ENCODE measurements at regions not wholly inside any gene's neighbourhood (a gene's known extent, or its start where the extent isn't known, plus 50 kb on each side); places are given as distances from the start of the nearest gene placed in this dataset.

DNA sequence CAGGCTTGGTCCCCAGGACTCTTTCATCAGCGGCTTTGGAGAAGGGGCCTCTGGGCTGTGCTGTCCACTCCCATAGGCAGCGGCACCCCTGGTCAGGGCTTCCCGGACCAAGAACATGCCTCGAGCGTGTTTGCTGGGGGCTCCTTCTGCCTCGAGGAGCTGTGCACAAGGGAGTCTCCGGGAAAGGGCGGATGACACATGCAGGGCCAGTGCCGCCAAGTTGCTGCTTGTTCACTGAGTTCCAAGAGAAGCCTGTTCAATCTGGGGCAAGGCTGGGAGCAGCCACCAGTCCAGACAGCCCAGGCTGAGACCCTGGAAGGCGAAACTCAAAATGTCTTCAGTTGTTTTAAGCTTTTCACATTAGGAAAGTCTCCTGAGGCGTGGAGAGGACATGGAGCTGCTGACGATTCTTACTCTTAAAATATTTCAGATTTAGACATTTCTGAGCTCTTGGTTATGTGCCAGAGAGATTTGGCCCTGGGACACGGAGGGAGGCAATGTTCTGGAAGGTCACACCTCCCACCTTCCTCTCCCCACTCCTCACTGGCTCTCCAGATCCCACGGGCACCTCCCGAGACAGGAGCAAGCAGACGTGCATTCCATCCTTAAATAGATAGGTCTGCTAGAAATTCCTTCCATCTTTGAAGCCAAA is 84.5 kb upstream of the ZNF469 start:
- H3K27me3 ChIP-seq = no peaks in the 10 kb centered on the region
- H3K9me3 ChIP-seq = no peaks in the 10 kb centered on the region
- no peak overlapping the region for H3K4me3 ChIP-seq (ENCODE audit: low read depth in 1 of 2, low read length in 1 of 2)
- H3K4me1 ChIP-seq (ENCODE audit: control insufficient read depth in 1 of 2, insufficient read depth in 1 of 2, low read depth in 1 of 2, low read length in 1 of 2) = no peaks in the 10 kb centered on the region
- no peak overlapping the region for H3K27ac ChIP-seq
- TF ChIP-seq, protein P1, sequence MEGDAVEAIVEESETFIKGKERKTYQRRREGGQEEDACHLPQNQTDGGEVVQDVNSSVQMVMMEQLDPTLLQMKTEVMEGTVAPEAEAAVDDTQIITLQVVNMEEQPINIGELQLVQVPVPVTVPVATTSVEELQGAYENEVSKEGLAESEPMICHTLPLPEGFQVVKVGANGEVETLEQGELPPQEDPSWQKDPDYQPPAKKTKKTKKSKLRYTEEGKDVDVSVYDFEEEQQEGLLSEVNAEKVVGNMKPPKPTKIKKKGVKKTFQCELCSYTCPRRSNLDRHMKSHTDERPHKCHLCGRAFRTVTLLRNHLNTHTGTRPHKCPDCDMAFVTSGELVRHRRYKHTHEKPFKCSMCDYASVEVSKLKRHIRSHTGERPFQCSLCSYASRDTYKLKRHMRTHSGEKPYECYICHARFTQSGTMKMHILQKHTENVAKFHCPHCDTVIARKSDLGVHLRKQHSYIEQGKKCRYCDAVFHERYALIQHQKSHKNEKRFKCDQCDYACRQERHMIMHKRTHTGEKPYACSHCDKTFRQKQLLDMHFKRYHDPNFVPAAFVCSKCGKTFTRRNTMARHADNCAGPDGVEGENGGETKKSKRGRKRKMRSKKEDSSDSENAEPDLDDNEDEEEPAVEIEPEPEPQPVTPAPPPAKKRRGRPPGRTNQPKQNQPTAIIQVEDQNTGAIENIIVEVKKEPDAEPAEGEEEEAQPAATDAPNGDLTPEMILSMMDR (IDR thresholded peaks at IDR 0.05) = no peak
- no peaks in the 10 kb centered on the region for H3K36me3 ChIP-seq

DNA sequence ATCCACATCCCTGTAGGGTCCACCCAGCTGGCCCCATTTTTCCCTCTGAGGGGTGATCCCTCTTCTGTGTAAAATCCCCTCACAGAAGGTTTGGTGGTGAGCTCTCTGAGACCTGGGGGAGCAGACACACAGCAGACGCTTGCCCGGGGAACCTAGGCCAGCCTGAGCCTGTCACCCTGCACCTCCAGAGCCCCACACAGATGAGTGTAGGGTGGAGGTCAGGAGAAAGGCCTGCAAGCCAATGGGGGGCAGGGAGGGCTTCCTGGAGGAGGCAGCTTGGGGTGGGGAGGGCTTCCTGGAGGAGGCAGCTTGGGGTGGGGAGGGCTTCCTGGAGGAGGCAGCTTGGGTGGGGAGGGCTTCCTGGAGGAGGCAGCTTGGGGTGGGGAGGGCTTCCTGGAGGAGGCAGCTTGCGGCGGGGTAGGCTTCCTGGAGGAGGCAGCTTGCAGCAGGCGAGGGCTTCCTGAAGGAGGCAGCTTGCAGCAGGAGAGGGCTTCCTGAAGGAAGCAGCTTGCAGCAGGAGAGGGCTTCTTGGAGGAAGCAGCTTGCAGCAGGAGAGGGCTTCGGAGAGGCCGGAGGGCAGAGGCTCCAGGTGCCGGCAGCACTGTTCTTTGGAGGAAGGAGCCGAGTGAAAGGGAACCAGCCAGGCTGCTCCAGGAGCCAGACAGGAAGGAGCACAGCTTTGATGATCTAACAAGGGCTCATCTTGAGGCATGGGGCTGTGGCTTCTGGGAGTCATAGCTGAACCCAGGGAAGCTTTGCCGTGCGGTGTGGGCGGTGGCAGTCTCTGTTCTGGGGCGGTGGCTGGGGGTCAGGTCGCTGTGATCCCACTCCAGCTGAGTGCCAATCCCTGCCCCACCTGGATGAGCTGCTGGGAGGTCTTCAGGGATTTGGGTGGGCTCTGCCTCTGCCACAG is 83.7 kb upstream of the ZNF469 start:
- Histone ChIP-seq H3K4me3 (ENCODE audit: low read depth in 1 of 2, low read length in 1 of 2) (no peak overlapping the region), H3K27me3 (no peaks in the 10 kb centered on the region), H3K9me3 (no peaks in the 10 kb centered on the region), H3K36me3 (no peaks in the 10 kb centered on the region), H3K4me1 (ENCODE audit: control insufficient read depth in 1 of 2, insufficient read depth in 1 of 2, low read depth in 1 of 2, low read length in 1 of 2) (no peaks in the 10 kb centered on the region), H3K27ac (no peak overlapping the region)
- TF ChIP-seq, protein P1 (IDR thresholded peaks at IDR 0.05) = no peak

- Histone ChIP-seq H3K4me3 (ENCODE audit: low read depth in 1 of 2, low read length in 1 of 2) (no peak overlapping the region), H3K27me3 (no peaks in the 10 kb centered on the region), H3K4me1 (ENCODE audit: control insufficient read depth in 1 of 2, insufficient read depth in 1 of 2, low read depth in 1 of 2, low read length in 1 of 2) (no peaks in the 10 kb centered on the region), H3K9me3 (no peaks in the 10 kb centered on the region), H3K27ac (no peak overlapping the region), H3K36me3 (no peaks in the 10 kb centered on the region)
- TF ChIP-seq, protein P1 (IDR thresholded peaks at IDR 0.05) = no peak
Measured at GRCh38 chr16:88299751-88300462, 82.9 kb upstream of the ZNF469 start.

- TF ChIP-seq, protein P1 (IDR thresholded peaks at IDR 0.05) = no peak
- H3K36me3 ChIP-seq = no peaks in the 10 kb centered on the region
- H3K27me3 ChIP-seq = no peaks in the 10 kb centered on the region
- H3K4me3 ChIP-seq (ENCODE audit: low read depth in 1 of 2, low read length in 1 of 2) = no peak overlapping the region
- H3K9me3 ChIP-seq = no peaks in the 10 kb centered on the region
- H3K4me1 ChIP-seq (ENCODE audit: control insufficient read depth in 1 of 2, insufficient read depth in 1 of 2, low read depth in 1 of 2, low read length in 1 of 2) = no peaks in the 10 kb centered on the region
- H3K27ac ChIP-seq = no peak overlapping the region
Measured at GRCh38 chr16:88300463-88300835, 82.3 kb upstream of the ZNF469 start.

DNA sequence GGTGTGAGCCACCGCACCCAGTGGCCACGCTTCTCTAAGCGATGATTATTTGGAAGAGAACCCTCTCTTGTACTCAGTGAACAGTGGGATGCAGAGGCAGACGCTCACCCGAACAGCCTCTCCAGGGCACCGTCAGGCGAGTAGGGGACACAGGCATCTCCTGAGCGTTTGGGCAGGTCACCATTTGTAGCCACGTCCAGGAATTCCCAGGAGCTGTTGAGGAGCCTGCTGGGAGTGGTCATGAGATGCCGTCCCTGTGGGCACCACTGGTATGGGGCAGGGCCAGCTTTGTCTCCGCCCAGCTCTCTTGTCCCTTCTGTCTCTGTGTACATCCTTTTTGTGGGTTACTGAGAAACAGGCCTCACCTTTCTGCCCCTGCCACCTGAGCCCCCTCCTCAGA is 81.3 kb upstream of the ZNF469 start:
- Histone ChIP-seq H3K4me1 (ENCODE audit: control insufficient read depth in 1 of 2, insufficient read depth in 1 of 2, low read depth in 1 of 2, low read length in 1 of 2) (no peaks in the 10 kb centered on the region), H3K27me3 (no peaks in the 10 kb centered on the region), H3K4me3 (ENCODE audit: low read depth in 1 of 2, low read length in 1 of 2) (no peak overlapping the region), H3K9me3 (no peaks in the 10 kb centered on the region), H3K27ac (no peak overlapping the region), H3K36me3 (no peaks in the 10 kb centered on the region)
- TF ChIP-seq, protein P1 (IDR thresholded peaks at IDR 0.05) = no peak

Data from neutrophil (primary cell).